CD4-positive, alpha-beta T cell treated with Interleukin-10 for 1 hour (primary cell): ENCODE measurements at regions not wholly inside any gene's neighbourhood (a gene's known extent, or its start where the extent isn't known, plus 50 kb on each side); places are given as distances from the start of the nearest gene placed in this dataset.

Experiments
- DNase-seq: peaks from one replicate; pipeline ENCODE4 v3.0.0-alpha.2; 2020

DNA sequence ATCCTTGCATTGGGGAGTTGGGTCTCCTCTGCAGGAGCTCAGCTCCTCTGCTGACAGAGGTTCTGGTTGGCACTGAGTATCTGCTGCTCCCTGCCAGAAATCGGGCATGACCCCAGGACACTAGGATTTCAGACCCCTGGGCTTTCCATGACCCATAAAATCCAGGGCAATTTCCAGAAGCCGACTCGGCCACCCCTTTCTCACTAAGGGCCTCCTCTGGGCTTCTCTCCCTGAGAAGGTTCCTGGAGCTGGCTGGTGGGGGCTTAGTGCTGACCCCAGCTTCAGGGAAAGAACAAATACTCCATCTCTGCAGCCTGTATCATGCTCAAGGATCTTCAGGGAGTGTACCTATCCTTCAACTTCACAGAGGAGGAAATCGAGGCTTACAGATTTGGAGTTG, 603.4 kb downstream of the PTPRU start:
- DNase-seq, result no peak

DNA sequence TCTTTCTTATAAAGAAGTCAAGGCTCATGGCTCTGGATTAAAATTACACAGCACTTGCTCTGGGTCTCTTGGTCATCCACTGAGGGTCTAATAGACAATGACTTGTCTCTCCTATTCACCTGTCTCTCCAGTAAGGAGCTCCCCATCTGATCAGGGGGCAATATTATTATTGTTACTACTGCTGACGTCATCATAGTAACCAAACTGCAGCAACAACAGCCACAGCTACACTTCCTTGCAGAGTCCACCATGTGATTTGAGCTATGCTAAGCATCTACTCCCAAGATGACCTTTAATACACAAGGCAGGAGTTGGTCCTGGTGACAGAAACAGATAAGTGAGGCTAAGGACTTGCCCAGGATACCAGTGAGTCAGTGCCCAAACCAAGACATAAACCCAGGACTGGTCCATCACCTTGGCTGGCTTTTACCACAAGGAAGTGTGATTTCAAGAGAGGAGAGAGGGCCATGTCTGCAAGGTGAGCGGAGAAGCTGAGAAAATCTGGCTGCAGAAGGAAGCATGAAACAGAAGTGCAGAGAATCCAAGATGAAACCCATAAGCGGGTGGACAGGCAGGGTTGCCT, 602.5 kb downstream of the PTPRU start:
- no peak for DNase-seq

DNA sequence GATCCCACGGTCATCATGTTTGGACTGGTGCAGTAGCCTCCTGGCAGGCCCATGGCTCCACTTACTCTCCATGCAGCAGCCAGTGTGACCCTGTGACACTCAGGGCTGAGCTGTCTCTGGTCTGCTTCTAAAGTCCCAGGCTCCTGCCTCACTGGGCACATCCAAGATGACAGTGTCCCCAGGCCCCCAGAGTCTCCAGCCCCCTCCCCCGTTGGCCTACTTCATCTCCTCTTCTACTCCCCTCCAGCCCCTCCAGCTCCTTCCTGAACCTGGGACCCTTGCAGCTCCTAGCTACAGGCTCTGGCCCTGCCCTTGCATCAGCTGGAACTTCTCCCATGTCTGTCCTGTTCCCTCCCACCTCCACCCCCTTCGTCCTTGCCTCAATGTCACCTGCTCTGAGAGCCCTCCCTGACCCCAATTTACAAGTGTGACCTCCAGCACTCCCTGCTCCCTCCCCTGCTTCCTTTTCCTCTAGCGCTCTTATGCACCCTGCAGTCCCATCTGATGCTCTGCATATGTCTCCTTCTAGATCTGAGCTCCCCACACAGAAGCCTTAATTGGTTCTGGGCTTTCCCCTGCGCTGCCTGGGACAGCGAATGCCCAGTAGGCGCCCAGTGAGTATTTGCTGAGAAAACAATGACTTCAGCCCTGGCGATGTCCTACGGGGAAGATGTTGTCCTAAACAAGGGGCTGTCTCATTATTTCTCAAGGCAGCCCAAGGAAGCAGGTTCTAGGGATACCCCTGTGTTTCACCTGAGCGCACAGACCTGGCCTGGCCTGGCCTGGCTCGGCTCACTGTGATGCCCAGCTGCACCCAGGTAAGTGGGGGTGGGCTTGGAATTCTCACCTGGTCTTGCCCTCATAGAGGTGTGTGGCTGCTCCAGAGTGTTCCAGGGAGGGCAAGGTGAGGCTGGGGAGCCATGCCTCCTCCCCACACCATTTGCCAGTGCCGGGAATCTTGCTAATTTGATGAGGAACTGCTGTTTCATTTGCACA, 600.6 kb downstream of the PTPRU start:
- no peak for DNase-seq

DNA sequence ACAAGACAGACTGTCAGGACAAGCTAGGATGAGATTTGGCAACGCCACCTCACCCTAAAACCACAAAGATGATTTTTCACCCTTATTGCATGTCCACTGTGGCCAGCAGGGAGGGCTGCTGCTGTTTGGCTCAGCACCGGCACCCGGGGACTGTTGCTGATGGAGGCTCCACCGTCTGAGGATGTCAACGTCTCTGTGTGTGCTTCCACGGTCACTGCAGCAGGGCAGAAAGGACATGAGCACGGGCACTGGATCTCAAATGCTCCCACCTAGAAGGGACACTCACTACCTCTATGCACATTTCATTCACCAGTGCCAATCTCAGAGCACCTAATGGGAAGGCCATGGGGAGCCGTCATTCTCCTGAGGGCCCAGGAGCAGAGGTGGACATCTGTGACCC, 599.6 kb downstream of the PTPRU start:
- no peak for DNase-seq

DNA sequence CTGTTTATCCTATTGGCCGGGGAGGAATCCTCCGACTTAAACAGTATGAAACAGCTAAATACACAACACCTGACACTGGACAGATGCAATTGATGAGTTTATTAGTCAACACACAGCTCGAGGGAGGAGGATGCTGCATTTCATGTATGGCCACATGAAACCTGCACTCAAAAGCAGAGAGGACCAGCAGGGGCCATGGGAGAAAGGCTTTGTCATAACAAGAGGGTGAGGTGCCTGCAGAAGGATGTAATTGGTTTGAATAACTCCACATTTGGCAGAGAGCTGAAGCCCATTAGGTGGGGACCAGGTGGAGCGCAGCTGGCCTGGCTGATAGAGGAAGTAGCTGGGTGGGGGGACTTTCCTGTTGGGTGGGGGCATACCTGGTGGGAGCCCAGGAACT, 599.1 kb downstream of the PTPRU start:
- DNase-seq, result no peak

DNA sequence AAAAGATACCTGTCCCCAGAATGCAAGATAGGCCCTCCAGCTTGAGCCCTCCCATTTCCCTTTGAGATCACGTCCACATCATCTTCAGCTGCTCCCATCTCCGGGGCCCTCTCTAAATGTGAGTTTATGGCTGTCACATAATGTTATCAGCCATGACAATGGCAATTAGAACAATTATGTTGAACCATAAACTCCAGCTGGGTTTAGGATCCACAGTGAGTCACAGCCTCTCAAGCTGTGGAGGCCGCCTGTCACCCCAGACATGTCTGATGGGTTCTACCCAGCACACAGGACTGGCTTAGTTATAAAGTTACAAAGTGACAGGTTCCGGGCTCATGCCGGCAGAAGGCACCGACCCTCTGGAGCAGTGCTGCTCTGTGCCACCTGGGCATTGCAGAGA, 597.3 kb downstream of the PTPRU start:
- DNase-seq, result no peak

DNA sequence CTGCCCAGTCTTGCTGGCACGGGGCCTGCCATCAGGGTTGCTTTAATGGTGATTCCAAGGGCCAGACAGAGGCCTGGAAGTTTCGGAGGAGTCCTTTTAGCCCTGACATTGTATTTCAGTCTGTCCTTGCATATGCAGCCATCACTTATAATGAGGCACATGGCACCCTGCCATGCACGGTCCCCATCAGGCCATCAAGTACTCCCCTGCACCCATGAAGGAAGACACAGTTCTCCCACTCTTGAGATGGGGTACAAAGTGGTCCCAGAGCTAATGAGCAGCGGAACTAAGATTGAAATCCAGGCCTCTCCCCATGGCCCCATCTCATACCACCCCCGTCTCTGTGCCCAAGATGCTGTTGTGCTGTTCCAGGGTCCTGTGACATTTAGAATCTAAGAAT, 596.6 kb downstream of the PTPRU start:
- DNase-seq, result no peak

DNA sequence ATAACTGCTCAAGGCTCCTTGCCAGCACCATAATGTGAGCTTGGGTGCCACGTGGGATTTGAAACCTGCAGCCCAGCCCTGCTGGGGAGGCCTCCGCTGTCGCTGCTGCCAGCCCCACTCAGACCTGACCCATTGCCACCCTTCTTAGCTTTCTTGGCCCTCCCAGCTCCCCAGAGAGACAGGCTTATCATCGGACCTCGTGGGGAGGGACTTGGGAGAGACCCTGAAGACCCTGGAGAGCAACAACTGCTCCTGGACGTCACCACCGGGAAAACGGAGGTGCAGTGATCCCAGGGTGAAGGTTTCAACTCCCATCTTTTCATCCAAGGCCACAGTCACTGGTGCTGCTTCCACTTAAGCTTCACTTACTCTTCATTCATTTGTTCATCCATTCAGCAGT, 596.1 kb downstream of the PTPRU start:
- no peak for DNase-seq

DNA sequence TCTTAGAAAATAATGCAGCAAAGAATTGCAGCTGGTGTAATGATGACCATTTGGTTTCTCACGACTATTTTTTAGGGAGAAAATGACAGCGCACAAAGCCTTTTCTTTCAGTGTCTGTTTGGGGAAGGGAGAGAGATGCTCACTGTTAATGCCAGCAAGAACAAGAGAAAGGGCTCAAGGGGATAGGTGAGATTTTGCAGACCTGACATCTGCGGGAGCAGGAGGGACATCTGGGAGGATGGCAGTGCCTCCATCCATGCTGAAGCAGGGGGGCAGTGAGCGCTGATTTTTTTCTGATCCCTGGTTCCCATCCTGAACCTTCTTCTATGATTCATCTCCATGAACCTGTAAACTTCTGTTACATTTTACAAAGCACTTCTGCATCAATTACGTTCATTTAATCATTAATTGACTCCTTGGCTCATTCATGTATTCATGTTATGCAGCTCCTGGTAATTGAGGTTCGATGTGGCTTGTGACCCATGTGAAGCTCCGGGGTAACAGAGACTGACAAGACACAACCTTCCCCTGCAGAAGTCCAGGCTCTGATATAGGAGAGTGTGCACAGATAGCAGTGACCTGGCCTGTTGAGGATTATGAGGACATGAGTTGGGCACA, 595.3 kb downstream of the PTPRU start:
- DNase-seq, result no peak

DNA sequence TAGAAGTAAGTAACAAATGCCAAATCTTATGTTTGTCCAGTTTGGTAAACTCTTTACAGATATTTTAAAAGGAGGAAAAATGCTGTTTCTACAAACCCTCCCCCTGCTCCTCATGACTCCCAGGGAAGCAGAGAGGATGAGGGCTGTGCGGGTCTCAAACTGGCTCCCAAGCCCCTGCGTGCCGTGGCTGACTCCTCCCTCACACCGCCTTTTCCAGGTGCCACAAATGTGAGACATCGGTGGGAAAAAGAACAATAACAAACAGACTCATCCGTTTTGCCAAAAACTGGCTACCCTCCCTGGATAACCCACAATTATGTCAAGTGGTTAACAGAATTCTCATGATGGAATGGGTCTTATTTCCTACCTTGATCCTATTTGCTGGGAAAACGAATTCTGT, 594.6 kb downstream of the PTPRU start:
- DNase-seq, result no peak

DNA sequence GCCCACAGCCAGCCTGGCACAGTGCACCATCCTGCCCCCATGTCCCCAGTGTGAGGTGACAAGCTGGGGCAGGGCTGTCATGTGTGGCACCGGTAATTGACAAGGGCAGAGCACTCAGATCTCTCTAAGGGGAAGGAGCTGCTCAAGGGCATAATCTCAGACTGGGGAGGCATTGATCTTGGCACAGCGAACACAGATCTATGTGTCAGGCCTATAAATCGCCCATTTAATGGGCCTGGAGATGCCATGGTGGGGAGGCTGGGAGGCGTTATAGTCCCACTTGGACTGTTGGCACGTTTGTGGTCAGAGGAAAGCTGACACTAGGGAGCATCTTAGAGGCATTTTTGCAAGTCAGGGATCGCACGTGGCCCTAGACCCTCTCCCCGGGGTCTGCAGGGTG, 594.1 kb downstream of the PTPRU start:
- DNase-seq, result no peak

DNA sequence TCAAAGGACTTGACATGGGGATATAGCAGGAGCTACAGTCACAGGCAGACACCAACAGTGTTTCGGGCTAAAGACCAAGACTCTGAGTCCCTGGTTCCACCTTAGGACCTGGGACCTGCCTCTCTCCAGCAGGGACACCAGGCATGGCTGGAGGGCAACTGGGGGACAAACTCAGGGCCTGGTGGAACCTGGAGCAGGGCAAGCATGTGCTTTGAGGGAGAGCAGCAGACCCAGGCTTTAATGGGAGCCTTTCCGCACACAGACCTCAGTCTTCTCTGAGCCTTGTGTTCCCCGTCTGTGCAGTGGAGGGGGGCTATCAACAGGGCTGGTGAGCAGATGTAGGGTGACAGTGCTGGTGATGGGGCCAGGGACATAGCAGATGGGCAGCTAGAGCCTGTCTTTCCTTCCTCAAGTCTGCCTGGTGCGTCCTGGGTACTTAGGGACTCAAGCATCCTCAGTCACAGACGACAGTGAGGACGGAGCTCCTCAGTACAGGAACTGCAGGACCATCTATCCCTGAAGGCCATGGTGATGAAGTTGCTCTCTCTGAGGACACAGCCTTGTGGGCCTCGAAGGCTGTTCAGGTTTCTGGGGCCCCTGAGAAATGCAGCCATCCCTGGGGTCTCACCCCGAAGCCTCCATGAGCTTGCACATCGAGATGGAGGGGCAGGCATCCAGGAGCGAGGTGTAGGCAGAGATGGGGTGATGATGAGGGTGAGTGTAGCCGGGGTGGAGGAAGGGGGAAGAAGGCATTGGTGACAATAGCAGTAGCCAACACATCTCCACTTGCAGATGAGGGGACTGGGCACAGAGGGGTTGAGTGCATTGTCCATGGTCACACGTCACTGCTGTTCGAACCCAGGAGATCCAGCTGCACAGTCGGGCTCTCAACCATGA, 593.4 kb downstream of the PTPRU start:
- no peak for DNase-seq

DNA sequence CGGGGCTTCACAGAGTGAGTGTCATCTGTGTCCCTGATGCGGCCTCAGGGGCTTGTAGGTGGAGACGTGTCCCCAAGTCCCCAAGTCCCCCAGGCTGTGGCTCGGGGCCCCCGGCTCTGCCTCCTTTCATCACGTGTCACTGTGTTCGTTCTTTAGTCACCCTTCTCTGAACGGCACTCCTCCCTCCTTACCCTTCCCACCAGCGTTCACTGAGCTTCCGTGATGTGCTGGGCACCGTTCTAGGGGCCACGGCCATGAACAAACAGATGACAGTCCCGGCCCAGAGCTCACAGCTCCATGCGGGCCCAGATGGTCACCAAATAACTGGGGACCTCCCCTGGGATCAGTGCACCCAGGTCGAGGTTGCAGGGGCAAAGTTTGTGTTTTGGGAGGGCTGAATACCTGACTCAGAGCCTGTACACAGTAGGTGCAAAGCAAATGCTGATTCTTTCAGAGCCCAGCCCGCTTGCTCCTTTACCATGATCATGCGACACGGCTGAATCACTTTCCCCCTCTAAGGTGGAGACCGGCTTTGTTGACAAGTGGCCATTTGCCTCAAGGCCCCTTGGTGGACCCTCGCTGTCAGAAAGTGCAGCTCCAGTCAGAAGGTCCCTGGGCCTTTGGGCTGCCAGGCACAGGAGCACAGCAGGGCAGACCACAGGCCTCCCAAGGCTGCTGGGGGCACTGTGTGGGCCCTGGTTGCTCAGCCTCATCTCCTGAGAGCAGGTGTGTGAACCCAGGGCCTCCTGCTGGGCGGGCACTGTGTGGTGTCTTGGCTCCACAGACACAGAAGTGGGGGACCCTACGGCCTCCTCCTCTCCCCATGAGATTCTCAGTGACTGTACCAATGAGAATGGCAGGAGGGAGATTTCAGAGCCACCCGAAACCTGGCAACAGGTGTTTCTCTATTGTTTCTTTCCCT, 592.5 kb downstream of the PTPRU start:
- DNase-seq, result no peak

DNA sequence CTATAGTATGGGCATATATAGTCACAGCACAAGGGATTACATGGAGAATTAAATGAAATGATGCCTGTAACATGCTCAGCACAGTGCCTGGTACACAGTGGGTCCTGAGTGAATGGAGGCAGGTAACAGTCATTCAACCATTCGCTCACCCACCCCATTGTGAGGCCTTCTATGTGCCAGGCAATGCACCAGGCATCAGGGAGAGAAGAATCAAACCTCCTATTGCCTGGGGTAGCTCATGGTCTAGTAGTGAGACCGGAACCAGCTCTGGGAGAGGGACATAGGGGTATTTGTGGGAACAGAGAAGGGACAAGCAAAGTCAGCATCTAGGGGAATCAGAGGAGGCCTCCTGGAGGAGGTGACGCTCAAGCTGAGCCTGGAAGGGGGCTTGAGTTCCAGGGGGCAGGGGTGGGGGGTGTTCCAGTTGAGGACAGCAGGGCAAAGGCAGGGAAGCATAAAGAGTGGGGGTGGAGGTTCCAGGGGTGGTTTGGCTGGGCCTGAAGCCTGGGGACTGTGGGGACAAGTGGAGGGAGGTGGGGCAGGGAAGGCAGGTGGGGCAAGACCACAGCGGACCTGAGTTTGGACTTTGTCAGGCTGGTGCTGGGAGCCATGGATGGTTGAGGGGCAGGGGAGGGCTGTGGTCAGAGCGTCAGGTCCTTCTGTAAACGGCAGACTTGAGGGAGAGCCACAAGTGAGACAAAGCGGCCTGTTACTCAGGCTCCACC, 591.6 kb downstream of the PTPRU start:
- no peak for DNase-seq

DNA sequence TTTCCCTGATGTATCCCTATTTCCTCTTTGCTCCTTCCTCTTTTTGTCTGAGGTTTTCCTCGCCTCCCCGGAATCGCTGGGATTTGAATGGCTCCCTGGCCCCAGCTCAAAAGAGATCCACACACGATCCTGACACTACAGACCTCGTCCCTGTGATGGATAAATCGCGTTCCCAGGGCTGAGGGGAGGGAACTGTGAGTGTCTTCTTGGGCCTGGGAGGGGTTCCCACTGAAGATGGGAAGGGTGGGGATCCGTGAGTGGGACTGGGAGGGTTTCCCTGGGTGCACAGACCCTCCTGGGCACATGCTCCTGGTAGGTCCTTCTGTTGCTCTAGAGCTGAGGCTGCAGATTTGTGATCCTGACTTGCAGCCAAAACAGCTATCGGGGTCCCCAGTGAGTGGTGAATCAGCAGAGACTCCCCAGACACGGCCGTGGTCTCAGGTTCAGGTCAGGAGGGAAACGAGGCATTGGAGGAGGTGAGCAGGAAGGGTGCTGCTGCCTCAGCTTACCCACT, 591.0 kb downstream of the PTPRU start:
- no peak for DNase-seq

DNA sequence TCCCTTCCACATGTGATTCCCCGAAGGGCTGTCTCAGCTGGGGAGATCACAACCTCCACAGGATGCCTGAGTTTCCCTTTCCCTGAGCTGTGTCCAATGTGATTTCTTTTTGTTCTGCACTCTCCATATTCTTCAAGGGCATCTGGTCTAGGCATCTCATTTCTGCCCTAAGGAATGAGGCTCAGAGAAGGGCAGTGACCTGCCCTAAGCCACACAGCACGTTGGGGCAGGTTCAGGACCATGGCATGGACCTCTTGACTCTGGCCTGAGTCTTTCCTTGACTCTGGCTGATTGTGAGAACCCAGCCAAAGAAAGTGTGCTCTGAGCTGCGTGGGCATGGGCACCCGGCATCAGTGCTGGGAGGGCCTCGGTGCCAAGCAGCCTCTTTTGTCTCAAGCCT, 590.3 kb downstream of the PTPRU start:
- DNase-seq, result no peak

DNA sequence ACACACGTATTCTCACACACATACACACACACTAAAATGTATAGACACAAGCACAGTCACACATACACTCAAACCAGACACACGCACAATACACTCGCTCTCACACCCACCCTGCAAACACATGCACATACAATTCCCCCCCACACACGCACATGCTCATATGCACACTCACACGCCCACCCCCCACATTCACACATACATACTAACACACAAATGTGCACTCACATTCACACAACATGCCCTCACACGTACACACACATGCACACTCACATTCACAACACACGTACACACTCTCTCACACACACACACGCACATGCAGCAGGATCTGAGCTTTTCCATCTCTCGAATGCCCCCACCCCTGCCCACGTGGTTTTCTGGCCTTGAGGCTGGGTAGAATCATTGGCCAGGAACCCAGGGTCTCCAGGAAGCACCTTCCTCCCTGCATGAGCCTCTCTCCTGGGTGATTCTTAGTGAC, 589.7 kb downstream of the PTPRU start:
- DNase-seq, result no peak

DNA sequence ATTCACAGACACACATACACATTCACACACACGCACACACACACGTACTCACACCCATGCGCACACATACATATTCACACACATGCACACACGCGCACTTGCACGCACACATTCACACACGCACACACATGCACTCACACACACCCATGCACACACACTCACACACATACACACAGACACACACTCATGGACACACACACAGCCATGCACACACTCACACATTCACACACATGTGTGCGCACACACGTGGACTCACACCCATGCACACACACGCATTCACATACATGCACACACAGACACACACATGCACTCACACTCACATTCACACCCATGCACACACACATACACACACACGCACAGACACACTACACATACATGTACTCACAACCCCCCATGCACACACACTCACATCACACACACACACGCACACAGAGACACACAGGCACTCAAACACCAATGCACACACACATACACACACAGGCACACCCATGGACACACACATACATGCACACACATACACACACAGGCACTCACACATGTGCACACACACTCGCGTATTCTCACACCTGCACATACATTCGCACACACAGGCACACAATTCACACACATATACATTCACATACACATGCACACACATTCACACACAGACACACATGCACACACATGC, 589.1 kb downstream of the PTPRU start:
- DNase-seq, result no peak

DNA sequence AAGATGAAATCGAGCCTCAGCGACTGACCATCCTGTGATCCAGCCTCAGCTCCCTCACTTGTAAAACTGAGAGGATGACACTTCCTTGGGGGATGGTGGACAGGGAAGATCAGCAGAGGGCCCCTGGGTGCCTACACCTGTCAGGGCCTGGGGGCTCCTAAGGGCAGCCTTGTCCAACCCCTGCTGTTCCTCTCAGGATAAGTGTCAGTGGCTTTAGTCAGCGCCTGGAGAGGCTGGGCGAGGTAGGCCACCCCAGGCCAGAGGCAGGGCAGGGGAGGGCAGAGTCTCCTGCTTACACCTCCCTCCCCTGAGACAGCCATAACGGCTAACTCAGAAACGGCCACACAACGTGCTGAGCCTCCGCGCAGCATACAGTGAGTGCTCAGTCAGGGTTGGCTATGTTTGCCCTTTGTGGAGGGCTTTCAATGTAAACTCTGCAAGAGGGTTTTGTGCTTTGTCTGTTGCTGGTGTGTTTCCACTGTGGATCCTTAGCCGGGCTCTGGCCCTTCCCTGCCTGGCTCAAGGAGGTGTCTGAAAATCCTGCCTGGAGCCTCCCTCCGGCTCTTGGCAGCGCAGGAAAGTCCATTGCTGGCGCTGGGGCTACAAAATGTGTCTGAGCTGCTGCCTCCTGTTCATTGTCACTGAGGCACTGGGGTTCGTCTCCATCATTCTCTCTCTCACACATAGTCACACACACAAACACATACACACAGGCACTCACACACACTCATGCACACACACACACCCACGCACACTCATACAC, 588.4 kb downstream of the PTPRU start:
- no peak for DNase-seq
